Neural progenitor cell (in vitro differentiated cells): ENCODE measurements at regions not wholly inside any gene's neighbourhood (a gene's known extent, or its start where the extent isn't known, plus 50 kb on each side); places are given as distances from the start of the nearest gene placed in this dataset.

Experiments used
- CTCF ChIP-seq: fragments of 200-600 bp; sonication (generic); IDR thresholded peaks from 2 replicates; pipeline ENCODE4 v1.5.1; 2017; ENCODE audit warnings: antibody characterized with exemption, mild to moderate bottlenecking
- EZH2 ChIP-seq: fragments of 200-600 bp; sonication (generic); IDR thresholded peaks from 2 replicates; pipeline ENCODE4 v1.6.1; 2017; ENCODE audit warnings: antibody characterized with exemption, mild to moderate bottlenecking, moderate library complexity
- EZH2phosphoT487 ChIP-seq: fragments of 200-600 bp; sonication (generic); IDR thresholded peaks from 2 replicates; pipeline ENCODE4 v1.6.1; 2017; ENCODE audit warnings: antibody characterized with exemption

- TF ChIP-seq CTCF (no peak), EZH2phosphoT487 (no peak), EZH2 (no peak)
Observed at GRCh38 chr3:148190441-148190990, 507.2 kb upstream of the AGTR1 start.
